Cerebellar cortex (tissue), 1 donor: ENCODE measurements at regions not wholly inside any gene's neighbourhood (a gene's known extent, or its start where the extent isn't known, plus 50 kb on each side); places are given as distances from the start of the nearest gene placed in this dataset.

Experiments
- DNase-seq: peaks from one replicate; pipeline ENCODE4 v3.0.0-alpha.2; 2015; ENCODE audit warnings: low spot score

DNA sequence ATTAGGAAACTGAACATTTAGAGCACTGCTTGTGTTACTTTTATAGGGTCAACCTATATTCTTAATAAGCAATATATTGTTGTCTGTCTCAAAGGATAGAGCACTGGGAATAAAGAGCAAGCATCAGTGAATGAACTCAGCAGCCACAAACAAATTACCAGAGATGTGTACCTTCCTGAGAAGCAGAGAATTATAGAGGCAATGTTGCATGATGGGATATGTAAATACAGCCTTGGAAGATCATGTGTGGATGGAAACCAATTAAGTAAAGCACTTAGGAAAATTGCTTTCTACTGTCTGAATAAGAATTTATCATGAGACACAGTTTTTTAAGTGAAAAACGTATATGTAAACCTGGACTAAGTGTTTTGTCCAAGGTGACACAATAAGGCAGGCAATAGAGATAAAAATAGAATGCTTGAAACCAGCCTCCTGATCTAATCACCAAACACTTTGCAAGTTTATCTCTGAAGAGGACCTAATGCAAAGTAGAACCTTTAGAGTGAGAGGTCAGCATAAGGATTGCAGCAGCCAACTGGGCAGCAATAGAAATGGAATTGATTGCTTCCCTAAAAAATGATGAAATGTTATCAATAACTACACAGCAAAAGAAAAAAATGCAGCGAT is 848.0 kb downstream of the TUSC7 start:
- DNase-seq = no peak

DNA sequence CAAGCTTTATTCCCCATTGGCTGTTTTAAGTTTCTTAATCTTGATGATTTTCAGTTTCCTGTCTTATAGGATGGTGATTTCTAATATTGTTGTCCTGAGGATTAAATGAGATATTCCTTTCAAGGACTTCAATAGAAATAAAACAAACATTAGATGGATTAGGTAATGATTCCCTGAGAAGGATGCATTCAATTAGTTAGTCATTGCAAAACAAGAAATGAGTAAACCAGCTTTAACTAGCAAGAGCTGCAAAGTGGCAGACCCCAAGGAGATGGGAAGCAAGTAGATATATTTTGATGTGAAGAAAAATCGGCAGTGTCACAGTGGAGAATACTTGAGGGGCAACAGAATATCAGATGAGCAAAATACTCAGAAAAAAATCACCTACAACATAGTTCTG is 849.1 kb downstream of the TUSC7 start:
- no peak for DNase-seq

DNA sequence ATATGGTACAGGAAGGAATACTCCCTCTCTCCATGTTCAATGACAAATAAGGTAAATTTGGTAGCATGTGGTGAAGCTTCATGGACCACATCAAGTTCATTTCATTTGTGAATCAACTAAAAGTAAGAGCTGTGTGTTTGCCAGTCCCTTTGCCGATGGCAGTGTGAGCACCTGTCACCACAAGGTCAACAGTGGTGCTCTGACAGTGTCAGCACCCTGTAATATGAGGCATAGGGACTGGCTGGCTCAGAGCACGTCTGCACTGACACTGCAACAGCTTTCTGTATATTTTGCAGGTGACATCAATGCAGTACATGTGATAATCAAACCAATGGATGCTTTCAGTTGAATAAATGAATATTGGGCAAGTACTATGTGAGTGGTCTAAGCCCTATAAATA is 852.4 kb downstream of the TUSC7 start:
- DNase-seq = no peak

DNA sequence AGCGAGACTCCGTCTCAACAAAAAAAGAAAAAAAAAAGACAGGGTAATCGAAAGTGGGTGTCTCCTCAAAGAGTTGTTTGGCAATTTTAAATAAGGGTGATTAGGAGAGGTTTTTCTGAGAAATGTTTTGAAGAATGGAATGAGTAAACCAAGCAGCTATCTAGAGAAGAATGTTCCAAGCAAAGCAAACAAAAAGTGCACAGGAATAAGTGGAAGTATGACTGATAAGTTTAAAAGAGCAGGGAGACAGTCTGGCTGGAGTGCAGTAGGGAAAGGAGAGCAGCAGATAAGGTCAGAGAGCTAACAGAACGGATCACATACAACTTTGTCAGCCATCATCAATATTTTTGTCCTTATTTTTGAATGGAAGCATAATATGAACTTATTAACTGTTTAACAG is 853.5 kb downstream of the TUSC7 start:
- no peak for DNase-seq

DNA sequence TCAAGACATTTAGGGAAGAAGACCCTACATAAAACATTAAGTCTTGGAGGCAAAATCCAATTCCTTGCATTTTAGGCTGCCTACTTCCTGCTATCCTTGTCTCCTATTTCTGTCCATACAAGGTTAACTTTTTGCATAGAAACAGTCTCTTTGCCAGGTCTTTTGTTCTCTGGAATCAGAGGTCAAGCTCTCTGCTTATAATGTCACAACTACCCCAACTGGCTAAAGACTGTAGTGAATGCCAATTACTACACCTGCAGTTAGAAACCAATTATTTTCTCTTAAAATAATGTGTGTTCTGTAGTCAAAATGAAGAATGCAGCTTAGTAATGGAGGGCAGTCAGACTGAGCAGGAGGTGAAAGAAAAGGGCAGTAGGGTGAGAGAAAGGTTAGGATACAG is 856.2 kb downstream of the TUSC7 start:
- DNase-seq = no peak

DNA sequence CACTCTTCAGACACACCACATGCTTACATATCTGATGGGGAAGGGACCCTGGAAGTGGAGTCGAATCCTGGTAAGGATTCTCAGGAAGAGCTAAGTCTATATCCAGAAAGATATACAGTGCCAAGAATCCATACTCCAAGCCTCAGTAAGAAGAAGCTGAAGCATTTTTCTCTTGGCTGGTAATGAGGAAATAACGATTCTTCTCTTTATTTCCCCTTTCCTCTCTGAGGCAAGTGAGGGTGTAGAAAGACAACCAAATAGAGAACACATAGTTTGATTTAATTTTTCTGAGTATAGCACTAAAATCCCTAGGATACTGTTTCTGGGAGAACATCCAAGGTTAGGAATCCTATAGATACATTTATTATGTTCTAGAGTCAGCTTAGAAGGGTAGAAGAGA is 857.3 kb downstream of the TUSC7 start:
- DNase-seq = no peak

DNA sequence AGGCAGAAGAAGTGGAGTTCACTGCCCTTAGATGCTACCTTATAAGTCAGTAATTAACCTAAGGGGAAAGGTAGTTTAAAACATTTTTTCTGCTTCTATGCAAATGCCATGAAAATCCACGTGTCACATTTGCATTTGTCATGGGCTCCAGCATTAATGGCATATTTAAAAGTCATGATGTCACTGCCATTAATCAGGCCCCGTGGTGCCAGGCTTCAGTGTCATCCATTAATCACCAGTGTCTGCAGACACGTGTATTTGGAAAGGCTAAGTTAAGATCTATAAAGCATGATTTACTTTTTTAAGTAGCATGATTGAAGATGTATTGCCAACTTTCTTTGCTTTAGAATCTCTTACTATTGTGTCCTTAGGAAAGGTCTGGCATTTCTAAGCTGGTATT is 857.8 kb downstream of the TUSC7 start:
- DNase-seq = no peak

DNA sequence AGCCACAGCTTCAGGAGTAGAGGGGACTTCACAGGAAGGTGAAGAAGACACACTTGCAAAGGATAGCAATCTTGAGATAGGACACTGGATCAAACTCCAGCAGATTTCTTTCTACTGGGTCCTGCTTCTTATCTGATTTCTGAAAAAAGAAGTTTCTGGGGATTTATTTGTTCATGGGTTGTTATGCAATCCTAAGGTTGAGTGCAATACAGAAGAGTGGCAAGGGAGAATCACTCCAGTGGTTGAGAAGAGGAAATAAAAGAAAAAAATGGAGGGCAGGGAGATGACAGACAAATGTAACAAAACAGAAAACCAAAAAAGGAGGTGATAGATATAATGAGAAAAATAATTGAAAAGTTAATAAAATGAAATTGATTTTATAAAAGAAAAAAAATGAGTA is 858.3 kb downstream of the TUSC7 start:
- no peak for DNase-seq

DNA sequence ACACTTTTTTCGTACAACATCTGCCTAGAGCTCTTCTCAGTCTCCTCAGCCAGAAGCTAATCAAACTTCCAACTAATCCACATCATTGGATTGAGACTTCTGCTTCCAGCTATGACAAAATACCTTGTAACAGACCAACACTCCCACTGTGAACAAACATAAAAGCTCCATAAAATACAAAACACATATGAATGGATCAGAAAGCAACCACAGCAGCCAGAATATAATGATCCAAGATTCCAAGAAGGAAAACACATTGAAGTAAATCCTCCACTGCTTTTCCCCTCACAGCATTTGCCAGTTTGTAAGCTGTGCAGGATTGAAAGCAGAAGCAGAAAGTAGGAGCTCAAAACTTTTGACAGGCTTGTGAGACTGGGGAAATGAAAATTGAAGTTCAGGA is 863.2 kb downstream of the TUSC7 start:
- no peak for DNase-seq

DNA sequence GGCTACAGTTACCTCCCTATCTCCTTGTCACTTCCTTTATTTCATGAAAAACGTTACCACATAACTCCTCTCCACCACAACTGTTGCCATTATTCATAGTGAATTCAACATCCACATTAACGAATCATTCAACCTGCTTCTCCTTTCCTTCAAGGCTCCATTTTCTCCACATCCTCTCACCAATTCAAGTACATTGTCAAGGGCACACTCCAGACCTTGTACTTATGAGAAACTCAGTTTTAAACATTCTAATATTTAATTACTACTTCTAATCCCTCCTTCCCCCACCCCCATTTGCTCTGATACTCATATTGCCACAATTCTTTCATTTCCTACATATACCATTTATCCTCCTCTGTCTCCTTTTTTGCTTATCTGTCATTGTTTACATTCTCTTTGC is 871.2 kb downstream of the TUSC7 start:
- no peak for DNase-seq

DNA sequence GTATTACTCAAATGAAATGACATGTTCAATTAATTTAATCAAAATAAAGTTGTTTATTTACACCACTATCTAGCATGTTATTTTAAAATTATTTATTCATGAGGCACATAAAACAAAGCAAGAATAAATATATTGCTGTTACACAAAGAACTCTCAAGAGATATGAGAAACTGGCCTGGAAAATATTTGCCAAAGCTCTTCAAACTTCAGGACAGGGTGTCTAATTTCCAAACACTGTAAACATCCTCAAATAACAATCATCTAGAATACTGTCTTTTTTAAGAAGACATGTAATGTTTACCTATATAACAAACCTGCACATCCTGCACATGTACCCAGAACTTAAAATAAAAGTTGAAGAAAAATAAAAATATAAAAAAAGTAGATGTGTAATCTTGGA is 876.6 kb downstream of the TUSC7 start:
- no peak for DNase-seq

DNA sequence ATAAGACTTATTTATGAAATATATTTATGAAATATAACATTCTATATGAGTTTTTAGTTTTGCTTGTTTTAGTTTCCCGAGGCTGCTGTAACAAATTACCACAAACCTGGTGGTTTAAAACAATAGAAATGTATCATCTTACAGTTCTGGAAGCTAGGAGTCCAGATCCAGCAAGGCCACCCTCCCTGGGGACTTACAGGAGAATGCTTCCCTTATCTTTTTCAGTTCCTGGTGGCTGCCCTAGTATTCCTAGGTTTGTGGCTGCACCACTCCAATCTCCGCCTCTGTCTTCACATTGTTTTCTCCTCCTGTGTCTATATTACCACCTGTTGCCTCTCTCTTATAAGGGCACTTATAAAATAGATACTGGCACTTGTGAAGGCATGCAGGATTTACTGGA is 877.8 kb downstream of the TUSC7 start:
- DNase-seq = no peak

DNA sequence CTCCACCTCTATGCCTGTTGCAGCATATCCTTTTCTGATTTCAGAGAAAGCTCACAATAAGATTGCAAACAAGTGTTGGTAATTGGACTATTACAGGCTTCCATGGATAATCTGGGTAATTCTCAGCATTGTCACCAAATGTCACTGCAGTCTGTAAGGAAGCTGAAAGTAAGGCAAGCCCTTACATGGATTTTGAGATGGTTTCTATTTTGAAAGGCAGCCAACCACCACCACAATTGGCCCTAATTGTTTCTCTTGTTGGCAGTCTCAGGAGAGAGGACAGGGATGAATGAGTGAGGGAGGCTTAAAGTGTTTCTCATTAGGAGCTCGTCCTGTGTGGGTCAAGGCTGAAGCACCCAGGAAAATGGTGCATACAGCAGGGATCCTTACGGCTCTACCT is 879.9 kb downstream of the TUSC7 start:
- DNase-seq = peak; percentile 8

DNA sequence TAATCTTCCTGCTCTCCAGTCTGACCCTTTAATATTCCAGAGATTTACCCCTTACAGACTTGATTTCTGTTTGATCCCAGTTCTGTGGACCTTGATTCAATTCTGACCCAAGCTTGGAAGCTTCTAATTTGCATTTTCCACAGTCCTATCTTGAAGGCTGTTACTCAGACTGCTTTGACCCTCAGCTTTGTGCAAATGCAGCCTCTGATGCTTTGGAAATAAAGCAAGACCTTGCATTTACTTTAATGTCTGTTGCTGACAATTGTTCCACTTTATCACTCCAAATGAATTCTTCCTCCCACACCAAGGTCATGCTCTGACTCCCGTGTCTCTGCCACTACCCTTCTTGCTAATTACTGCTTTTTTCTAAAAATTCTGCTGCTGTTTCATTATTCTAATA is 886.0 kb downstream of the TUSC7 start:
- no peak for DNase-seq

DNA sequence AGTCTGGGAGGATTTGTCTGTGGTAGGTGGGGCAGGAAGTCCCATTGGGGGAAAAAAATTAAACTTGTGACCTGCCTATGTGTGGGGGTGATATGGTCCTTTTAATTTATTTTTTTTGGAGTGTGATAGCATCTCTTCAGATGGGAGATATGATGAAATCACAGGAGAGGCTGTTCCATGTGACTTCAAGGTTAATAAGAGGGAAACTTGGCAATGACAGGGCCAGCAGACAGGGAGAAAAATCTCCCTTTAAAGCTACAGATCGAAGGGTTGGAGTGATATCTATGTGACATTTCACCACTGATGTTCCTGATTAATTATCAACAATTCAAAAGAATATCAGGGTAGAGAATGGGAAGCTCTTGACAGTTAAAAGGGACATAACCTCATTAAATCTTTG is 886.9 kb downstream of the TUSC7 start:
- DNase-seq = no peak

DNA sequence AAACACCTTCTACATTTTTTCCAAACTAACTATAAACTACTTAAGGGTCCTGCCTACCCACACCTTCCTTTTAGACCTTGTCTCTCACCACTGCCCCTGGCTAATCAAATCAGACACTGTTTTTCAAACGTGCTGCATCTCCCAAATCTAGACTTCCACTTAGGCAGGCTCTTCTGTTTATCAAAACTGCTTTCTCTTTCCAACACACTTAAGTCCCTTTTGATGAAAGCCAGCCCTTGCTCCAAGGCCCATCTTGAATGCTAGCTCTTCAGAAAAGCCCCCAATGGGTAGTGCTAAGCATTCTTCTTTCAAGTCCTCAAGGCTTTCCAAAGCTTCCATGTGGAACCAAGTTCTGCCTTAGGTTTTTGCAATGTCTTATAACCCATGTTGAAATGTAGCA is 888.3 kb downstream of the TUSC7 start:
- no peak for DNase-seq

DNA sequence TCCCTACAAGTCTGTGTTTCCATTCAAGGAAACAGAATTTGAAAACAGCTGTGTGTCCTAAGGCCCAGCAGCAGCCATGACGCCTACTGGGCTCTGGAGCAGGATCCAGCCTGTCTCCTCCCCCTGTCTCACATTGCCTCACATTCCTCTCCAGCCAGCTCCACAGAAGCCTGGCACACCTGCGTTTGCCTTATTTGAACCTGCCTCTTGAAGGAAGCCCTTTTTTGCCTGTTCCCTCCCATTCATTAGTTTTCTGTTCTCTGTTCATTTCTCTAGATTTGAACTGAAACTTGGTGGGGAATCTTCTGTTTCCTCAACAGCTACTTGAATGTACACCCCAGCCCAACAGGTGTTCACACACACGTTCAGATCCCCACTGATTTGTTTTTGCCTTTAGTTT is 890.5 kb downstream of the TUSC7 start:
- DNase-seq = no peak

DNA sequence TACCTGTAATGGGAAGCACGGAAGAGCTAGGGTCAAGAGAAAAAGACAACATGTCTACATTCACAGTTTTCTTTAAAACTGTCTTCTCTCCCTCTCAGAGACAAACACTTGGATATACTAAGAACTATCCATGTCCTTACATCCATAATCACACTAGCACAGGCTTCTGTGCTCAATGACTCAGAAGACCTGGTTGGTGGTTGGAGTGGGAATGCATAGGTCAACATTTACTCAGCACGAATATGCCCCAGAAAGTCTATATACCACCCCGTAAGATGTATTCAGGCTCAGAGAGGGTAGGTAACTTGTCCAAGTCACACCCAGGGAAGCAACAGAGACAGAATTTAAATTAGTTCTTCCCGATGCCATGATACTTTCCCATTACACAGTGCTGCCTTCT is 891.1 kb downstream of the TUSC7 start:
- DNase-seq = no peak

DNA sequence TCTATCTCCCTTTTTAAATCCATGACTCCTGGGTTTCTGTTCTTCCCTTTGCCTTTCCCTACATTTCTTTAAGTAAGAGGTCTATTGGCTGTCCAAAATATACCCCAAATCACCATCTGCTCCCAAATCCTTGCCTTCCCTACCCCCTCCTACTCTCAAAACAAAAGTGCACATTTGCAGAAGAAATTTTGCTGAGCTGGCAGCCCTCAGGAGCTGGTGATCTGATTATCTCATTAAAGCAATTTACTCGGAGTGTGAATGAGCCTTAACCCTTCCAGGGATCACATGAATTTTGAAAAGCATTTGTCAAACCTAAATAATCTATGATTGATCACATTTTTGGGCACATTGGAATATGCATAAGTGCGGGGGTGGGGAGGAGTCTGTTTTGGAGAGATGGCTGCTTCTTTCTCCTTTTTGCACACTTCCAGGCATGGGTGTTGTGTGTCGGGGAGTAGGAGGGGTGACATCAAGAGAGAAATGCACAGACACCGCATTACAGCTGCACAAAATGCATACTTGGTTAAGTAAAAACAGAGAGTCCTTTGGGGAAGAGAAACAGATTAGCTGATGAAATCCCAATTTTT is 892.6 kb downstream of the TUSC7 start:
- DNase-seq = no peak

DNA sequence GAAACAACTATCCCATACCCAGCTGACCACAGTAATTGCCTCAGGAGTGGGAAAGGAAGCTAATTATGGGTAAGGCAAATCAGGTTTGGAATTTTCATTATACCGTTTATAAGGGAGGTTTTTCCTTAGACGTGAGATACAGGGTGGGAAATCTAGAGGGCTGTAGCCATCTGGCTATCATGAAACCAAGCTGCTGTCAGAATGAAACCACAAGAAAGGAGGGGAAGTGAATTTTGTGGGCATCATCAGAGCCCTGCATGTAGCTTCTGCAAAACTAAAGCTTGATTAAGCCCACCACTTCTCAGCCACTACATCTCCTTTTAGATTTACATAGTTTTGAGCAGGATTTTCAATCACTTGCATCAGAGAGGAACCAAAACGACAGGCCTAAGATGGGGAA is 893.5 kb downstream of the TUSC7 start:
- DNase-seq = no peak

DNA sequence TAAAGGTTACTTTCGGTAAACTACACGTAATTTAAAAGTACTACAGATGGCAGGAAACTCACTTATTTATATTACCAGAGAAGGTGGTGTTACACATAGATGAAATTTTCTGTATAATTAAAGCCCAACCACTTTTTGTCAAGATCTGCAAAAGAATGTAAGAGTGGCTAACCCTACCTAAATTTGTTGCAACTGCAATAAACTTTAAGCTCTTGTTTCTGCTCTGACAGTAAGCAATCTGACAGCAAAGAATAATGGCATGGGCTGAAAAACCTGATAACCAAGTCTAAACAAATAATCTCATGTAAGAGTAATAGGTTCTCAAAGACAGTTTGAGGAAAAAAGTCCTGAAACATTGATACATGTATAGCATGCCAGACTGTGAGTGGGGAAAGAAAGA is 897.3 kb downstream of the TUSC7 start:
- DNase-seq = no peak

DNA sequence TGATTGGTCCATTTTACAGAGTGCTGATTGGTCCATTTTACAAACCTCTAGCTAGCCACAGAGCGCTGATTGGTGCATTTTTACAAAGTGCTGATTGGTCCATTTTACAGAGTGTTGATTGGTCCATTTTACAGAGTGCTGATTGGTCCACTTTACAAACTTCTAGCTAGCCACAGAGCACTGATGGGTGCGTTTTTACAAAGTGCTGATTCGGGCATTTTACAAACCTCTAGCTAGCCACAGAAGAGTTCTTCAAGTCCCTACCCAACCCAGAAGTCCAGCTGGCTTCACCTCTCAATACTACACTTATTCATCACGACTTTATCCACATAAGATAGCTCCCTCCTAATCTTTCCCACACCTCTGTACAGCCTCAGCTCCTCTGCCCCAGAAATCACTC is 899.8 kb downstream of the TUSC7 start:
- DNase-seq = no peak

DNA sequence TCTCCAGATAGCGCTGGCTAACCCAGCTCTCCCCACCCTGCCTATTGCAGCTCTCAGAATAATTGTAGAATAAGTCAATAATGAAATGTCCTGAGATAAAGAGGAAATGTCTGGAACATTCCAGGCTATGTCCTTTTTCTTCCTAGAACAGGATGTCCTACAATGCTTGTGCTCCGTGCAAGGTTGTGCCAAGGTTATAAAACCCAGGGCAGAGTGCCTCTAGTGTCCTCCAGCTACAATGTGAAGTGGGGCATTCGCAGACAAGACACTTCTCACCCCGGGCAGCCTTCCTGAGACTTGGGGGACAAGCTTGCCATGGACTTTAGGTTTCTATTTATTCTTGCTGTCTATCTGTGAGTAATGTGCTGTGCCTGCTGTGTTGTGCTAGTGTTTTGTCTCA is 900.6 kb downstream of the TUSC7 start:
- no peak for DNase-seq

DNA sequence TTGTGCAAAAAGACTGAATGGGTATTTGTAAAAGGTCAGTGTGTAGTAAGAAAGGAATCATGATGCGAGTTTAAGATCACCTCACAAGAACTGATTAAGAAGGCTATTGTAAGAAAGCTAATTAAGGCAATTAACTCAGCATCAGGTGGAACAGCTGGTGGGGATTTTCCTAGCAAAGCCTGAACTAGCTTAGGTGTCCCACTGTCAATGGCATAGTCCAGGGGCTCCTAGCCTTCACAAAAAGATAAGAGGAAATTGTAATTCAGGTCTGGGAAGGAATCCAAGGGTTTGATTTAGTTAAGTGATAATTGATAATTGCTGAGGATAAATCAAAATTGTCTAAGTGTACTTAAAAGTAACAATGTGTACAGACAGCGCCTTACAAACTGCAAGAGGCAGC is 901.6 kb downstream of the TUSC7 start:
- DNase-seq = no peak

DNA sequence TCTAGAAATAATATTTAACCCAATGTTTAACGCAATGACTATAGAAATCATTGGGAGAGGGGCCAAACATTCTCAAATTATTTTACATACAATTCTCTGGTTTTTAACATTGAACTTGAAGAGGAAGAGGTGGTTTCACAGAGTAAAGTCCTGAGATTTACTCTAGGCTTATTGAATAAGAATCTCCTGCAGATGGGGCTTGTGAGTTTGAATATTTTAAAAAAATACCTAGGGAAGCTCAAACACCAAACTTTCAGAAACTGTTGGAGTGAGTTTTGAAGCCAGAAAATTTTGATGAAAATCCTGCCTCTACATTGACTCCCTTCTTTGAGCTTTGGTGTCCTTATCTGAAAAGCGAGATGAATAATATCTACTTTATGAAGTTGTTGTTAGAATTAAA is 906.6 kb downstream of the TUSC7 start:
- no peak for DNase-seq
